Testis (tissue), 2 donors: ENCODE measurements at regions not wholly inside any gene's neighbourhood (a gene's known extent, or its start where the extent isn't known, plus 50 kb on each side); places are given as distances from the start of the nearest gene placed in this dataset.

Source experiments
- DNase-seq: peaks from one replicate; pipeline ENCODE4 v3.0.0-alpha.2; 2019
- H3K27ac ChIP-seq, 2 donors: fragments of 200-600 bp; sonication (generic); one replicate each; pipeline ENCODE4 v1.5.1; 2019
- H3K27me3 ChIP-seq: fragments of 200-600 bp; sonication (generic); one replicate; pipeline ENCODE4 v1.5.1; 2019
- H3K36me3 ChIP-seq: fragments of 200-600 bp; sonication (generic); one replicate; pipeline ENCODE4 v1.5.1; 2017; ENCODE audit warnings: low read depth; ENCODE audit errors: missing control alignments
- H3K4me1 ChIP-seq: fragments of 200-600 bp; sonication (generic); one replicate; pipeline ENCODE4 v1.5.1; 2019
- H3K4me3 ChIP-seq, 2 donors: fragments of 200-600 bp; sonication (generic); one replicate each; pipeline ENCODE4 v1.5.1; 2017 to 2019
- H3K9me3 ChIP-seq: fragments of 200-600 bp; sonication (generic); one replicate; pipeline ENCODE4 v1.5.1; 2017
- POLR2A ChIP-seq: fragments of 450-650 bp; IDR thresholded peaks from one replicate; pipeline ENCODE4 v1.6.1; 2017; ENCODE audit warnings: antibody characterized with exemption, mild to moderate bottlenecking, moderate library complexity
- WGBS, 2 donors: methylation state at CpG; one replicate each; pipeline ENCODE4 v1.1.5; 2018; 5-methylcytosine and 5-hydroxymethylcytosine counted together
- intact Hi-C: fragments of 100-400 bp; cut with DNase I; formaldehyde crosslinking; loops from one replicate; pipeline ENCODE4 v1.15.1; 2023; ENCODE audit warnings: low total_unique reads
- TF ChIP-seq, protein P1 (sequence below), 3 experiments: fragments of 450-650 bp in 2 of 3; fragments of 200-600 bp in 1 of 3; sonication (generic) in 1 of 3; IDR thresholded peaks; one replicate each; pipeline ENCODE4 v1.5.1; 2016 to 2019; ENCODE audit warnings: antibody characterized with exemption in 3 of 3, mild to moderate bottlenecking in 2 of 3, moderate library complexity in 1 of 3

GRCh38 chr14:34224221-34224620, 237.8 kb downstream of the SPTSSA start:
- DNase-seq, result no peak
- TF ChIP-seq, protein P1, sequence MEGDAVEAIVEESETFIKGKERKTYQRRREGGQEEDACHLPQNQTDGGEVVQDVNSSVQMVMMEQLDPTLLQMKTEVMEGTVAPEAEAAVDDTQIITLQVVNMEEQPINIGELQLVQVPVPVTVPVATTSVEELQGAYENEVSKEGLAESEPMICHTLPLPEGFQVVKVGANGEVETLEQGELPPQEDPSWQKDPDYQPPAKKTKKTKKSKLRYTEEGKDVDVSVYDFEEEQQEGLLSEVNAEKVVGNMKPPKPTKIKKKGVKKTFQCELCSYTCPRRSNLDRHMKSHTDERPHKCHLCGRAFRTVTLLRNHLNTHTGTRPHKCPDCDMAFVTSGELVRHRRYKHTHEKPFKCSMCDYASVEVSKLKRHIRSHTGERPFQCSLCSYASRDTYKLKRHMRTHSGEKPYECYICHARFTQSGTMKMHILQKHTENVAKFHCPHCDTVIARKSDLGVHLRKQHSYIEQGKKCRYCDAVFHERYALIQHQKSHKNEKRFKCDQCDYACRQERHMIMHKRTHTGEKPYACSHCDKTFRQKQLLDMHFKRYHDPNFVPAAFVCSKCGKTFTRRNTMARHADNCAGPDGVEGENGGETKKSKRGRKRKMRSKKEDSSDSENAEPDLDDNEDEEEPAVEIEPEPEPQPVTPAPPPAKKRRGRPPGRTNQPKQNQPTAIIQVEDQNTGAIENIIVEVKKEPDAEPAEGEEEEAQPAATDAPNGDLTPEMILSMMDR (IDR thresholded peaks at IDR 0.05), result no peak
- TF ChIP-seq POLR2A, result no peak
- Histone ChIP-seq H3K4me1 (no peaks in the 10 kb centered on the region), H3K27ac (no peak overlapping the region), H3K36me3 (no peaks in the 10 kb centered on the region), H3K27me3 (no peaks in the 10 kb centered on the region), H3K9me3 (no peaks in the 10 kb centered on the region), H3K4me3 (no peak overlapping the region)
- intact Hi-C loops, result no loop called here

DNA sequence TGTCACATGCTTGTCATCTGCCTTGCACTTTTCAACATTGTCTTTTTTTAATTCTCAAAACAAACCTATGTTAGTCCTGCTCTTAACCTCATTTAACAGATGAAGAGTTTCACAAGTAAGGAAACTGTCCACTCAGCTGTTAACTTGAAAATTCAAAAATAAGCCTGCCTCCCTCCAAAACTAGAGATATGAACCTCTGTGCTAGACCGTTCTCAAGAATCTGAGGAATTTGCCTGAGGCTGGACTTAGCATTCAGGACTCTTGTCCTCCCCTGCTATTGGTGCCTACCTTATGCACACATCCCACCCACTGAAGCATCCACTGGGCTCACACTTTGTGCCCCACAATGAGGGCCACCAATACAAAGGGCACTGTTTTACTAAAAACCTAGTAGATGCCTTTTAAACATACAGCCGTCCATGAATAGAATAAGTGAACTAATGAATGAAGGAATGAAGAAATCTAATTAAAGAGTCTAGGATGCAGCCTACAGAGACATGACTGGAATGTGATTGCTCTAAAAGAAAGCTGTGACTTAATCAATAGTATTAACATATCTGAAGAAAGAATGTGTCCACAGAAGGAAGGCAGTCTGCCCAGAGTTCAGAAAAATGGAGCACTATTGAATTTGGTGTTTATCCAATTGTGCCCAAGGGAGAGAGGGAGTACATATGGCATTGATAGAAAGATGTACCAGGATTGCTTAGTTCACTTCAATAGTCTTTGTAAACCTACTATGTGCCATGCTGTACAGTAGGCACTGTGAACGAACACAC, 238.5 kb downstream of the SPTSSA start:
- intact Hi-C loops, result no loop called here
- 70 to 72% methylated on average over 3 of the region's 3 CpGs for WGBS, 2 donors
- Histone ChIP-seq H3K9me3 (no peaks in the 10 kb centered on the region), H3K27ac (no peak overlapping the region), H3K36me3 (no peaks in the 10 kb centered on the region), H3K27me3 (no peaks in the 10 kb centered on the region), H3K4me3 (no peak overlapping the region), H3K4me1 (no peaks in the 10 kb centered on the region)
- no peak for TF ChIP-seq POLR2A
- TF ChIP-seq, protein P1 (IDR thresholded peaks at IDR 0.05), result no peak
- no peak for DNase-seq

DNA sequence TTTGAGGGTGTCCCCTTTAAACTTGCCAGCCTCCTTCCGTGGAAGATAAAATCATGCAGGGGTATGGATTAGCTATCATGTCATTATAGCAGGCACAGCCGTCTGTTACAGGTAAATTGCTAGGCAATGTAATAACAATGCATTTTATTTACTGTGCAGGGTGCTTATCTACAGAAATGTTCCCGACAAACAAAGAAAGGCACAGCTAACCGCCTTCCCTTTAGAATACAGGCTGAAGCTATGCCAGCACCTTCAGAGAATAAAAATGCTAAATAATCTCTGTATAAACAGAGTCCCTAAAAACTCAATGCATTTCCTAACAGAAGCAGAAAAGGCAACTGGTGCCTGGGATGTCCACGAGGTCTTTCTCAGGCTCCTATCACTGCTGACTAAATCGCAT, 239.2 kb downstream of the SPTSSA start:
- no peak for DNase-seq
- Histone ChIP-seq H3K4me3 (no peak overlapping the region), H3K36me3 (no peaks in the 10 kb centered on the region), H3K27me3 (no peaks in the 10 kb centered on the region), H3K9me3 (no peaks in the 10 kb centered on the region), H3K4me1 (no peaks in the 10 kb centered on the region), H3K27ac (no peak overlapping the region)
- TF ChIP-seq POLR2A, result no peak
- TF ChIP-seq, protein P1 (IDR thresholded peaks at IDR 0.05), result no peak
- intact Hi-C loops, result no loop called here
- 76 to 90% methylated on average over 6 of the region's 6 CpGs for WGBS, 2 donors

DNA sequence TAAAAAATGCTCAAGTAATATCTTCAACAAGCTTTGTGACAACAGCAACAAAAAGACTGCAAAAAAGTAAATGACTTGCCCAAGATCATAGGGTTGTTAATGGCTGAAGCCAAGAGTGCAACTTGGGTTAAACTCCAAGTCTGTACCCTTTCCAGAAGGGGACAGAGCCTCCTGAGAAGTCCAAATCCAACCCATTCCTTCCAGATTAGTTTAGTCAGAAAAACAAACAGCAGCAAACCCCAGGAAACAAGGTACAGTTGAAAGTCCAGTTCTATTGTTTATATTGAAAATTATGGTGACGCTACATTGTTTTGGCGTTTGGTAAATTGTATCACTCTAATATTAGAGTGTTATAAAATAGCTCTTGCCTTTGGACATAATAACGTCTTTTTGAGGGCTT, 239.9 kb downstream of the SPTSSA start:
- Histone ChIP-seq H3K27ac (no peak overlapping the region), H3K4me1 (no peaks in the 10 kb centered on the region), H3K36me3 (no peaks in the 10 kb centered on the region), H3K9me3 (no peaks in the 10 kb centered on the region), H3K4me3 (no peak overlapping the region), H3K27me3 (no peaks in the 10 kb centered on the region)
- DNase-seq, result no peak
- WGBS, 2 donors, result 71 to 76% methylated on average over 3 of the region's 3 CpGs
- TF ChIP-seq, protein P1 (IDR thresholded peaks at IDR 0.05), result no peak
- TF ChIP-seq POLR2A, result no peak
- intact Hi-C loops, result no loop called here

DNA sequence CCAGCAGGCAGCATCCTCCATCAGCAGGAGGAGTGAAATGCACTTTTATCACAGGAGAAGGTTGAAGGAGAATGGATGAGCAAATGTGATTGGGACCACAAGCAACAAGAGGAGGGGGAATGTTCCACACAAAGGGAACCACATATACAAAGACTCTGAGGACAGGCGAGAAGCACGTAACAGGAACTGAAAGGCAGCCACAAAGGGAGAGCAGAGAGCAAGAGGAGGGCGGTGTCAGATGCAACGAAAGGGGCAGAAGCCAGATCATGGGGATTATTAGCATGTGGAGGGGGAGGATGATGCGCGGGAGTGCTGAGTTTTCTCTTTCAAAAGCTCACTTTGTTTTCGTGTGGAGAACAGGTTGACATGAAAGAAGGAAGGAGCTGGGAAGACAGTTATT, 241.1 kb downstream of the SPTSSA start:
- Histone ChIP-seq H3K9me3 (no peaks in the 10 kb centered on the region), H3K4me3 (no peak overlapping the region), H3K36me3 (no peaks in the 10 kb centered on the region), H3K27ac (no peak overlapping the region), H3K4me1 (no peaks in the 10 kb centered on the region), H3K27me3 (no peaks in the 10 kb centered on the region)
- WGBS, 2 donors, result 59 to 73% methylated on average over 7 of the region's 7 CpGs
- TF ChIP-seq, protein P1 (IDR thresholded peaks at IDR 0.05), result no peak
- TF ChIP-seq POLR2A, result no peak
- no peak for DNase-seq
- intact Hi-C loops, result no loop called here
